ENCODE measurements at regions not wholly inside any gene's neighbourhood (a gene's known extent, or its start where the extent isn't known, plus 50 kb on each side); places are given as distances from the start of the nearest gene placed in this dataset.

GRCh38 chr2:142782942-142783443 lies 94.5 kb upstream of the KYNU start:
- no peaks in the 10 kb centered on the region for H3K4me1 ChIP-seq (ENCODE audit: insufficient read depth, low read length)
- no peak overlapping the region for H3K4me3 ChIP-seq (ENCODE audit: insufficient read depth, low read length)
- no peaks in the 10 kb centered on the region for H3K9me3 ChIP-seq (ENCODE audit: low read depth, low read length)
- H3K4me2 ChIP-seq (ENCODE audit: insufficient read depth, low read length): no peak overlapping the region
- no peak for TF ChIP-seq CTCF (IDR thresholded peaks at IDR 0.05; ENCODE audit: extremely low read depth, low read depth, low read length)
- no peaks in the 10 kb centered on the region for H3K79me2 ChIP-seq (ENCODE audit: insufficient read depth, low read length)
- no peaks in the 10 kb centered on the region for H3K27me3 ChIP-seq (ENCODE audit: insufficient read depth, low read length)
- H4K20me1 ChIP-seq (ENCODE audit: insufficient read depth, low read length): no peaks in the 10 kb centered on the region
- H2AFZ ChIP-seq (ENCODE audit: low read length): no peak overlapping the region
- no peak overlapping the region for H3K27ac ChIP-seq (ENCODE audit: low read depth, low read length)
- no peaks in the 10 kb centered on the region for H3K36me3 ChIP-seq (ENCODE audit: insufficient read depth, low read length)
- DNase-seq (ENCODE audit: insufficient read length, low spot score, missing footprints): no peak

DNA sequence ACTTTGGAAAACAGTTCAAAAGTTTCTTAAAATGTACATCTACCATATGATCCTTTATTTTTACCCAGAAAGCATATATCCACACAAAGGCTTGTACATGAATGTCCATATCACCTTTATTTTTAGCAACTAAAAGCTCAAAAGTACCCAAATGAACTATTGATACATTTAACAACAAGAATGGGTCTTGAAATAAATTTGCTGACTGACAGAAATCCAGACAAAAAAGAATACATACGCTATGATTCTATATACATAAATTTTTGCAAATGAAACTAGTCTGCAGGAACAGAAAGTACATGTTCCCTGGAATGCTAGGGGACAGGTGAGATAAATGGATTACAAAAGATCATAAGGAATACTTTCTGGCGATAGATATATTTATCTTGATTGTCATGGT lies 96.3 kb upstream of the KYNU start:
- H3K4me1 ChIP-seq (ENCODE audit: insufficient read depth, low read length): peaks cover 4% of the 10 kb centered on the region
- H3K9me3 ChIP-seq (ENCODE audit: low read depth, low read length): no peaks in the 10 kb centered on the region
- H3K27me3 ChIP-seq (ENCODE audit: insufficient read depth, low read length): no peaks in the 10 kb centered on the region
- H3K36me3 ChIP-seq (ENCODE audit: insufficient read depth, low read length): no peaks in the 10 kb centered on the region
- no peak for TF ChIP-seq CTCF (IDR thresholded peaks at IDR 0.05; ENCODE audit: extremely low read depth, low read depth, low read length)
- no peak overlapping the region for H2AFZ ChIP-seq (ENCODE audit: low read length)
- no peak overlapping the region for H3K4me2 ChIP-seq (ENCODE audit: insufficient read depth, low read length)
- no peaks in the 10 kb centered on the region for H3K79me2 ChIP-seq (ENCODE audit: insufficient read depth, low read length)
- H3K4me3 ChIP-seq (ENCODE audit: insufficient read depth, low read length): no peak overlapping the region
- no peak overlapping the region for H3K27ac ChIP-seq (ENCODE audit: low read depth, low read length)
- DNase-seq (ENCODE audit: insufficient read length, low spot score, missing footprints): no peak
- no peaks in the 10 kb centered on the region for H4K20me1 ChIP-seq (ENCODE audit: insufficient read depth, low read length)

DNA sequence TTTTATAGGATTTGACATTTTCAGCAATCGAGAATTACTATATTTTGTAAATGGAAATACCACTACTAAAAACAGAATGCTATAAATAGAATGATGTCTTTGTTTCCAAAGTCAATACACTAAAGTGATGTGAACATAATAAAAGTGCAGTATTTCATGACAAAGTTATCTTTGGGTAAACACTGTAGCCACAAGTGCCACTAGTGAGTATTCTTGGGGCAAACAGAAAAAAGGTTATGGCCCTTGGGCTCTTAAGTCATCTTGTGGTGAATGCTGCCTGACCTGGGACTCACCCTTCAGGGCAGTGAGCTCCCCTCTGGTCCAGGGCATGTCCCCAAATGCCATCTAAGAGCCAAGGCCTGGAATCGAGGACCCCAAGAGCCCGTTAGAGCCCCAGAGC lies 99.2 kb upstream of the KYNU start:
- Histone ChIP-seq H3K27me3 (ENCODE audit: insufficient read depth, low read length) (no peaks in the 10 kb centered on the region), H2AFZ (ENCODE audit: low read length) (no peak overlapping the region), H3K27ac (ENCODE audit: low read depth, low read length) (no peak overlapping the region), H3K79me2 (ENCODE audit: insufficient read depth, low read length) (no peaks in the 10 kb centered on the region), H3K4me3 (ENCODE audit: insufficient read depth, low read length) (no peak overlapping the region), H3K36me3 (ENCODE audit: insufficient read depth, low read length) (no peaks in the 10 kb centered on the region), H4K20me1 (ENCODE audit: insufficient read depth, low read length) (no peaks in the 10 kb centered on the region), H3K4me1 (ENCODE audit: insufficient read depth, low read length) (peaks cover 4% of the 10 kb centered on the region), H3K9me3 (ENCODE audit: low read depth, low read length) (no peaks in the 10 kb centered on the region), H3K4me2 (ENCODE audit: insufficient read depth, low read length) (no peak overlapping the region)
- TF ChIP-seq CTCF (IDR thresholded peaks at IDR 0.05; ENCODE audit: extremely low read depth, low read depth, low read length): no peak
- DNase-seq (ENCODE audit: insufficient read length, low spot score, missing footprints): no peak

GRCh38 chr2:142777742-142778141 lies 99.7 kb upstream of the KYNU start:
- no peaks in the 10 kb centered on the region for H4K20me1 ChIP-seq (ENCODE audit: insufficient read depth, low read length)
- no peak overlapping the region for H3K4me2 ChIP-seq (ENCODE audit: insufficient read depth, low read length)
- no peak overlapping the region for H3K4me3 ChIP-seq (ENCODE audit: insufficient read depth, low read length)
- peaks cover 4% of the 10 kb centered on the region for H3K4me1 ChIP-seq (ENCODE audit: insufficient read depth, low read length)
- no peak for DNase-seq (ENCODE audit: insufficient read length, low spot score, missing footprints)
- H2AFZ ChIP-seq (ENCODE audit: low read length): no peak overlapping the region
- no peaks in the 10 kb centered on the region for H3K79me2 ChIP-seq (ENCODE audit: insufficient read depth, low read length)
- no peaks in the 10 kb centered on the region for H3K27me3 ChIP-seq (ENCODE audit: insufficient read depth, low read length)
- no peak overlapping the region for H3K27ac ChIP-seq (ENCODE audit: low read depth, low read length)
- no peaks in the 10 kb centered on the region for H3K9me3 ChIP-seq (ENCODE audit: low read depth, low read length)
- TF ChIP-seq CTCF (IDR thresholded peaks at IDR 0.05; ENCODE audit: extremely low read depth, low read depth, low read length): no peak
- H3K36me3 ChIP-seq (ENCODE audit: insufficient read depth, low read length): no peaks in the 10 kb centered on the region

Data from osteoblast (primary cell).